RPMI8226 (cell line): ENCODE measurements at regions not wholly inside any gene's neighbourhood (a gene's known extent, or its start where the extent isn't known, plus 50 kb on each side); places are given as distances from the start of the nearest gene placed in this dataset.

Experiments used
- DNase-seq: peaks from one replicate; pipeline ENCODE4 v3.0.0-alpha.2; 2015

GRCh38 chr7:96481796-96482195 lies 159.9 kb upstream of the SLC25A13 start:
- DNase-seq: no peak

- no peak for DNase-seq
These were observed 157.2 kb upstream of the SLC25A13 start for GRCh38 chr7:96479015-96479645.

GRCh38 chr7:96471606-96472005 lies 149.7 kb upstream of the SLC25A13 start:
- DNase-seq: no peak

- no peak for DNase-seq
These were observed 130.2 kb upstream of the SLC25A13 start for GRCh38 chr7:96452146-96452545.

GRCh38 chr7:96449094-96449493 lies 127.2 kb upstream of the SLC25A13 start:
- DNase-seq: no peak

GRCh38 chr7:96447109-96447645 lies 125.3 kb upstream of the SLC25A13 start:
- no peak for DNase-seq

- DNase-seq: no peak
These were observed 119.7 kb upstream of the SLC25A13 start for GRCh38 chr7:96441436-96442084.

GRCh38 chr7:96440328-96440727 lies 118.4 kb upstream of the SLC25A13 start:
- DNase-seq: no peak

- DNase-seq: no peak
These were observed 115.0 kb upstream of the SLC25A13 start for GRCh38 chr7:96436880-96437279.

- no peak for DNase-seq
These were observed 108.5 kb upstream of the SLC25A13 start for GRCh38 chr7:96430356-96430755.

GRCh38 chr7:96427143-96427542 lies 105.2 kb upstream of the SLC25A13 start:
- DNase-seq: no peak

GRCh38 chr7:96426685-96427084 lies 104.8 kb upstream of the SLC25A13 start:
- DNase-seq: no peak

- DNase-seq: no peak
These were observed 104.1 kb upstream of the SLC25A13 start for GRCh38 chr7:96426027-96426426.

GRCh38 chr7:96424411-96424810 lies 102.5 kb upstream of the SLC25A13 start:
- no peak for DNase-seq

GRCh38 chr7:96422388-96422787 lies 100.5 kb upstream of the SLC25A13 start:
- DNase-seq: no peak

- DNase-seq: no peak
These were observed 96.7 kb upstream of the SLC25A13 start for GRCh38 chr7:96418581-96418980.

- DNase-seq: no peak
These were observed 95.9 kb upstream of the SLC25A13 start for GRCh38 chr7:96417784-96418183.

GRCh38 chr7:96416599-96416998 lies 94.7 kb upstream of the SLC25A13 start:
- no peak for DNase-seq

- no peak for DNase-seq
These were observed 94.2 kb upstream of the SLC25A13 start for GRCh38 chr7:96416116-96416515.

GRCh38 chr7:96415293-96415940 lies 93.5 kb upstream of the SLC25A13 start:
- no peak for DNase-seq

- peak; percentile 56 for DNase-seq
These were observed 93.0 kb upstream of the SLC25A13 start for GRCh38 chr7:96414931-96415292.

GRCh38 chr7:96410126-96410839 lies 88.4 kb upstream of the SLC25A13 start:
- DNase-seq: no peak

- no peak for DNase-seq
These were observed 87.0 kb upstream of the SLC25A13 start for GRCh38 chr7:96408881-96409280.

- no peak for DNase-seq
These were observed 85.5 kb upstream of the SLC25A13 start for GRCh38 chr7:96407427-96407826.
